ENCODE measurements at regions not wholly inside any gene's neighbourhood (a gene's known extent, or its start where the extent isn't known, plus 50 kb on each side); places are given as distances from the start of the nearest gene placed in this dataset.

DNA sequence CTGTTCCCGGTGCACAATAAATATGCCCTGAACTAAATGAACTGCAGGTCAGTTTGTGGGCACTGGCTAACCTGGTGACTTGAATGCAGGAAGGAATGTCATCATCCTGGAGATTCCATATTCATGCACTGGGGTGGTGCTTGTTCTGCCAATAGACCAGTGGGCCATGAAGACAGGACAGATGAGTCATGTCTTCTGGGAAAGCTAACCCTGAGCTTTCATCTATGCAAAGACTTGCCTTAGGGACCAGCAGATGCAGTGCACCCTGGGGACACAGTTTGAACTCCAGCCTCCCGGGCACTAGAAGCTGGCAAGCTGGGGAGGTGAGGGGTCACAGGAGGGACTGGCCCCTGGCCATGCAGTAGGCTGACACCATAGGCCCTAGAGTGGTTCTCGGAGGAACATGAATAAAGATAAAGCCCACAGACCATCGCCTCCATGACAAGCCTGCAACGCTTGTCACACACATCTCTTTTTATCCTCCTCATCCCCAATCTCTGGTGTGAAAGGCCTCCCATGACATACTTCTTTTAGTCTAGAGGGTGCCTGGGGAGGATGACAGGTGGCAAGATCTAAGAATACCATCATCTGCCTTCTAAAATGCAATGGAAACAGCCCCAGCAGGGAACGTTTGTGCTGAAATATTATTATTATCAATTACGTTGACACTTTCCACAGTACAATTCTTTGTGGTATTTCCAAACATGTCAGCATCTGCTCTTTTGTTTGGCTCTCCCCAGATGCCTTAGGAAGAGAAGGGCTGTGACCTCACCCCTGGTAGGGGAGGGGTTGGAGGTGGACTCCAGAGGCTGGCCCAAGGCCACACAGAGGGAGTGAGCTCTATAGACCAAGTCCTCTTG, 267.4 kb upstream of the RAB6C start:
- Histone ChIP-seq H3K4me3 (no peak overlapping the region), H3K27ac (no peak overlapping the region)
- no peak for DNase-seq (ENCODE audit: low spot score)
- TF ChIP-seq CTCF (IDR thresholded peaks at IDR 0.05): no peak

DNA sequence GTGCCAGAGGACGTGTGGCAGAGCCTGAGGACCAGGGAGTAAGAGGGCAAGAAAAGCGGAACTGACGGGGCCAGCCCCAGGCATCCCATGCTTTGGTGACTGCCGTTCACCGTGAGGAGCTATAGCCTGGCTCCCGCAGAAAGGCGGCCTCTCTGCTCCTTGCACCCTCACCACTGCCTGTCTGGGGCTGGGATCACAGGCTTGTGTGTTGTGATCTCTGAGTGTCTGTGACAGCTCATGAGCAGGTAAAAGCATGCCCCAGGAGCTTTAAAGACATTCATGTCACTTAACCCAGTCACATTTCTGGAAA, 266.8 kb upstream of the RAB6C start:
- no peak for DNase-seq (ENCODE audit: low spot score)
- Histone ChIP-seq H3K4me3 (no peak overlapping the region), H3K27ac (no peak overlapping the region)
- no peak for TF ChIP-seq CTCF (IDR thresholded peaks at IDR 0.05)

DNA sequence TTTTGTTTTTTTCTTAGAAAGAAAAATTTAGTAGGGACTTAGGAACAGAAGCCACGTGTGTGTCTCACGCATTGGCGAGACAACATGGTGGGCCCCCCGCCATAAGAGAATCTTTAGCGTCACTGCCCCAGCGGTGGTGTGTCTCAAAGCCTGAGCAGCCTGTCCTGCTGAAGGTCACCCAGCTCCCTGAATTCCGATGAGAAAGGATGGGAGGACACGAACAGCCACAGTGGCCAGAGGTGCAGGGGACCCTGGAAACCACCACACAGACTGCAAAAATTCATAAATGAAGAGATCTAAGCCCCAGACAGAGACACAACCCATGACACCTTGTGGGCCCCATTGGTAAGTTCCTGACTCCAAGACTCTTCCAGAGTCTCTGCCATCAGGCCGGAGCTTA, 266.1 kb upstream of the RAB6C start:
- no peak for DNase-seq (ENCODE audit: low spot score)

GRCh38 chr2:129716781-129717559, 262.5 kb upstream of the RAB6C start:
- no peak overlapping the region for H3K4me3 ChIP-seq
- DNase-seq (ENCODE audit: low spot score): no peak
- H3K27ac ChIP-seq: no peak overlapping the region
- TF ChIP-seq CTCF (IDR thresholded peaks at IDR 0.05): no peak

More for the DNA sequence above, 266.1 kb upstream of the RAB6C start:
- no peak overlapping the region for H3K4me3 ChIP-seq
- TF ChIP-seq CTCF (IDR thresholded peaks at IDR 0.05): no peak
- no peak overlapping the region for H3K27ac ChIP-seq

GRCh38 chr2:129717560-129718130, 261.8 kb upstream of the RAB6C start:
- DNase-seq (ENCODE audit: low spot score): no peak
- no peak for TF ChIP-seq CTCF (IDR thresholded peaks at IDR 0.05)
- H3K27ac ChIP-seq: no peak overlapping the region
- H3K4me3 ChIP-seq: no peak overlapping the region

DNA sequence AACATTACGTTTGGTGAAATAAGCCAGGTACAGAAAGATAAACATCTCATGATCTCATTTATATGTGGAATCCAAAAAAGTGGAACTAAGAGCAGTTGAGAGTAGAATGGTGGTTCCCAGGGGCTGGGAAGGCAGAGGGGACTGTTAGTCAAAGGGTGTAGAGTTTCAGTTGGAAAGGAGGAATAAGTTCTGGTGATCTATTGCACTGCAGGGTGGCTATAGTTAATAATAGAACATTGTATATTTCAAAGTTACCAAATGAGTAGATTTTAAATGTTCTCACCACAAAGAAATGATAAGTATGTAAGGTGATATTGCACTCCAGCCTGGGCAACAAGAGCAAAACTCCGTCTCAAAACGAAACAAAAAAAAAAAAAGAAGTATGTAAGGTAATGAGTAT, 260.1 kb upstream of the RAB6C start:
- no peak for TF ChIP-seq CTCF (IDR thresholded peaks at IDR 0.05)
- H3K27ac ChIP-seq: no peak overlapping the region
- no peak overlapping the region for H3K4me3 ChIP-seq
- DNase-seq (ENCODE audit: low spot score): no peak

Data from coronary artery (tissue), 2 donors.